Stimulated activated CD8-positive, alpha-beta memory T cell treated with anti-CD3 and anti-CD28 coated beads, Interleukin-15, amount 100 ng/mL, for 48 hours (primary cell): ENCODE measurements at regions not wholly inside any gene's neighbourhood (a gene's known extent, or its start where the extent isn't known, plus 50 kb on each side); places are given as distances from the start of the nearest gene placed in this dataset.
"Not testable (repeated sequence)": the region's sequence is repeated elsewhere in the genome, so short reads cannot be mapped to it uniquely, and the experiment has no call there.

Source experiments
- DNase-seq, 2 donors: peaks; one replicate each; pipeline ENCODE4 v3.0.0-alpha.2; 2020; ENCODE audit warnings: low read depth in 2 of 2

DNA sequence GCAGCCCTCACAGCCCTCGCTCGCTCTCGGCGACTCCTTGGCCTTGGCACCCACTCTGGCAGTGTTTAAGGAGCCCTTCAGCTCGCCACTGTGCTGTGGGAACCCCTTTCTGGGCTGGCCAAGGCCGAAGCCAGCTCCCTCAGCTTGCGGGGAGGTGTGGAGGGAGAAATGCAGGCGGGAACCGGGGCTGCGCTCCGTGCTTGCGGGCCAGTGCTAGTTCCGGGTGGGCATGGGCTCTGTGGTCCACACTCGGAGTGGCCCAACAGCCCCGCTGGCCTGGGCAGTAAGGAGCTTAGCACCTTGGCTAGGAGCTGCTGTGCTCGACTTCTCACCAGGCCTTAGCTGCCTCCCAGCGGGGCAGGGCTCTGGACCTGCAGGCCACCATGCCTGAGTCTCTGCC is 192.6 kb downstream of the COX18 start:
- DNase-seq: no peak

- no peak for DNase-seq
These were observed 194.0 kb downstream of the COX18 start for GRCh38 chr4:72875545-72875944.

GRCh38 chr4:72875138-72875537 is 194.4 kb downstream of the COX18 start:
- no peak for DNase-seq

DNA sequence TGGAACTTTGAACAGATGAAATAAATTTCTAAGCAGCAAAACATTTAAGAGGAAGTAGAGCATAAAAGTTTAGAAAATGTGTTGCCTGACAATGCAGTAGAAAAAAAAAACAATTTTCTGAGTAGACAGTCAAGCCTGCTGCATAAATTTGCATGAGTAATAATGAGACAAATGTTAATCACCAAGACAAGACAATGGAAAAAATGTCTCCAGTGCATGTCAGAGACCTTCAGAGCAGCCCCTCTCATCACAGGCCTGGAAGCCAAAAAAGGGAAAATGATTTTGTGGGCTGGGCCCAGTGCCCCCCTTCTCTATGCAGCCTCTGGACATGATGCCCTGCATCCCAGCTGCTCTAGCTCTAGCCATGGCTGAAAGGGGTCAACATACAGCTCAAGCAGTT is 204.6 kb downstream of the COX18 start:
- DNase-seq: no peak

GRCh38 chr4:72864277-72864676 is 205.2 kb downstream of the COX18 start:
- not testable (repeated sequence) for DNase-seq

DNA sequence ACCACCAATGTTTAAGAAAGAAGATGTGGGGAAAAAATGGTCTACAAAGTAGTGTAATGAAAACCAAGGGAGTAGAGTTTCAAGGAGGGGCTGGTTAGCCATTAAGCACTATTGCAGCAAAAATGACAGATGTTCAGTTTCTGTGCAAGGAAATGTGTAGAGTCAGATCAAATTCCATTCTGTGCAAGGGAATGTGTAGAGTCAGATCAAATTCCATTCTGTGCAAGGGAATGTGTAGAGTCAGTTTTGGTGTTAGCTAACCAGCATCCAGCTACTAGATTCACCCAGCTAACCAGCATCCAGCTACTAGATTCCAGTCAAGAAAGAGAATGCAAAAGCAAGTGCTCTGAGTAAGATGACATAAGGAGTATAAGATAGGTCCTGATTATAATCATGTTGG is 208.8 kb downstream of the COX18 start:
- no peak for DNase-seq

DNA sequence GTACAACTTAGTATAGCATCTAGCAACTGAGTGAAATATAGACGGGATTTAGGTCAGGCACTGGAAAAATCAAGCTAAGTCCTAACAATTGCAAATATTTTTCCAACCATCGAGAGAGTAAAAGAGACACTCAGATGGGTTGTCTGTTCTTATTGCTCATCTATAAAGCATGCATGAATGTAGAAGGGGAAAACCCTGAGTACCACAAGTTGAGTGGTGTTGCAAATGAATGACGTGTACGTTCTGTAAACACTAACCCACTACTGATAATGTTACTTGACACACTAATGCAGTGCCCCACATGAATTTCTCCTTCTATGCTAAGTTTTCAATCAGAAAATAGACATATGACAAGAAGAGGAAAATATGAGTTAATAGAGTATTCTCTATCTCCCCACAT is 211.2 kb downstream of the COX18 start:
- DNase-seq: no peak

- DNase-seq: no peak
These were observed 211.7 kb downstream of the COX18 start for GRCh38 chr4:72857787-72858186.

GRCh38 chr4:72857216-72857615 is 212.3 kb downstream of the COX18 start:
- no peak for DNase-seq

DNA sequence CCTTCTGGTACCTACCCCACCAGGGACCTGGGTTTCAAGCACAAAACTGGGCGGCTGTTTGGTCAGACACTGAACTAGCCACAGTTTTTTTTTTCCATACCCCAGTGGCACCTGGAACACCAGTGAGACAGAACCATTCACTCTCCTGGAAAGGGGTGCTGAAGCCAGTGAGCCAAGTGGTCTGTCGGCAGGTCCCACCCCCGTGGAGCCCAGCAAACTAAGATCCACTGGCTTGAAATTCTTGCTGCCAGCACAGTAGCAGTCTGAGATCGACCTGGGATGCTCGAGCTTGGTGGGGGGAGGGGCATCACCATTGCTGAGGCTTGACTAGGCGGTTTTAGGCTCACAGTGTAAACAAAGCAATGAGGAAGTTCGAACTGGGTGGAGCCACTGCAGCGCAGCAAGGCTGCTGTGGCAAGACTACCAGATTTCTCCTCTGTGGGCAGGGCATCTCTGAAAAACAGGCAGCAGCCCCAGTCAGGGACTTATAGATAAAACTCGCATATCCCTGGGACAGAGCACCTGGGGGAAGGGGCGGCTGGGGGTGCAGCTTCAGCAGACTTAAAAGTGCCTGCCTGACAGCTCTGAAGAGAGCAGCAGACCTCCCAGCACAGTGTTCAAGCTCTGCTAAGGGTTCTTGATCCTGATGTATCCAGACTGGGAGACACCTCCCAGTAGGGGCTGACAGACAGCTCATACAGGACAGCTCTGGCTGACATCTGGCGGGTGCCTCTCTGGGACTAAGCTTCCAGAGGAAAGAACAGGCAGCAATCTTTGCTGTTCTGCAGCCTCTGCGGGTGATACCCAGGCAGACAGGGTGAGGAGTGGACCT is 223.0 kb downstream of the COX18 start:
- DNase-seq: no peak

GRCh38 chr4:72843466-72843865 is 226.1 kb downstream of the COX18 start:
- no peak for DNase-seq

GRCh38 chr4:72842323-72842722 is 227.2 kb downstream of the COX18 start:
- DNase-seq: no peak

GRCh38 chr4:72840166-72840565 is 229.3 kb downstream of the COX18 start:
- not testable (repeated sequence) for DNase-seq

GRCh38 chr4:72828864-72829263 is 240.7 kb downstream of the COX18 start:
- no peak for DNase-seq

- no peak for DNase-seq
These were observed 241.5 kb downstream of the COX18 start for GRCh38 chr4:72827968-72828367.

GRCh38 chr4:72820107-72820506 is 249.4 kb downstream of the COX18 start:
- no peak for DNase-seq

- DNase-seq: no peak
These were observed 248.0 kb upstream of the ADAMTS3 start for GRCh38 chr4:72817012-72817411.

DNA sequence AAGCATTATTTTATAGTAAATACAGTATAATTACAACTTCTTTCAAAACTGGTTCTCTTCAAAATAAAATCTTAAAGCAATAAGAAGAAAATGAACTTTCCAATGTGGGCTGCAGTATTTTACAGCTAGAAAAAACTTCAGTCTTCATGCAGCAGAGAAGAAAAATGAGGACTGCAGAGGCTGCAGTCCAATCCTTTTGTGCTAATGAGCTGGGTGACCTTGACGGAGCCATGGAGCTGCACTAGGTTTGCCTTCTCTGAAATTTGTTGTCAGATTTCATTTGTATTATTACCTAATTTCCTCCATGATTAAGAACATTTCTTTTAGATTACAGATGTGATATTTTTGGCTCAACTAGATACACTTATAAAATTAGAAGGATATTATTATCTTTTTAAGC is 245.2 kb upstream of the ADAMTS3 start:
- DNase-seq: no peak

DNA sequence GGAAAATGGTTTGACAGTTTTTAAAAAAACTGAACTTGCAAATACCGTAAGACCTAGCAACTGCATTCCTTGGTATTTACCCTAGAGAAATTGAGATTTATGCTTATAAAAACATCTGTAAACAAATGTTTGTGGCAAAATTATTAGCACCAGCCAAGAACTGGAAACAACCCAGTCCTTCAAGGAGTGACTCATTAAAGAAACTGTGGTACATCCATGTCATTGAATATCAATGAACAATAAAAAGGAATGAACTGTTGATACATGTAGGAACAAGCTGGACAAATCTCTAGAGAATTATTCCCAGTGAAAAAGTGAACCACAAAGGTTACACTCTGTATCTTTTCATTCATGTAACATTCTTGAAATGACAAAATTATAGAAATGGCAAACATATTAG is 240.2 kb upstream of the ADAMTS3 start:
- DNase-seq: no peak

DNA sequence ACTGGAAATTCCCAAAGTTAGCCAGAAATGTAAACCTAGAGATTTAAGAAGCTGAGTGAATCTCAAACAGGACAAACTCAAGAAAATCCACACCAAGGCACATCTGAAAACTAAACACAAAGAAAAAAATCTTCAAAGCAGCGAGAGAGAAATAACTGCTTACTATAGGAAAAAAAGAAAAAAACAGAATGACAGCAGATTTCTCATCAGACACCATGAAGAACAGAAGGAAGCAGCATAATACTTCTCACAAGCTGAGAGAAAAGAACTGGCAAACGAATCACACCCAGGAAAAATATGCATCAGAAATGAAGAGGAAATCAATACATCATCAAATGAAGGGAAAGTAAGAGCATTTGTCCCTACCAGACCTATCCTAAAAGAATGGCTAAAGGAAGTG is 236.3 kb upstream of the ADAMTS3 start:
- no peak for DNase-seq

- DNase-seq: no peak
These were observed 228.5 kb upstream of the ADAMTS3 start for GRCh38 chr4:72797486-72797885.

DNA sequence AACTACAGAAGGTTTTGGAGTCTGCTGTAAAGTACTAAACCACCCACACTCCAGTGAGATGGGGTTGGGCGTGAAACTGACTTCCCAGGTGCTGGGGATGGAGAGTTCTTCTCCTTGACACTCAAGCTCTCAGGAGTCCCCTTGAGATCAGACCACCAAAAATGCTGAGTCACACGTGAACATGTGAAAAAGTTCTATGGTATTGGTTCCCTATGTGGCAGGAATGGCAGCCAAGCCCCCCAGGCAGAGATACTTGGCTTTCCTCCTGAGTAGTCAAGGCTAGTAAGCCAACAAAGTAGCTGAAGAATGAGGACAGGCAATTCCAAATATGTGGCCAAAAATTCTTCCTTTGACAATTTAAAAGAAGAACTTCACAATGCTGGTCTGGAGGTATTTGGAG is 222.0 kb upstream of the ADAMTS3 start:
- no peak for DNase-seq

DNA sequence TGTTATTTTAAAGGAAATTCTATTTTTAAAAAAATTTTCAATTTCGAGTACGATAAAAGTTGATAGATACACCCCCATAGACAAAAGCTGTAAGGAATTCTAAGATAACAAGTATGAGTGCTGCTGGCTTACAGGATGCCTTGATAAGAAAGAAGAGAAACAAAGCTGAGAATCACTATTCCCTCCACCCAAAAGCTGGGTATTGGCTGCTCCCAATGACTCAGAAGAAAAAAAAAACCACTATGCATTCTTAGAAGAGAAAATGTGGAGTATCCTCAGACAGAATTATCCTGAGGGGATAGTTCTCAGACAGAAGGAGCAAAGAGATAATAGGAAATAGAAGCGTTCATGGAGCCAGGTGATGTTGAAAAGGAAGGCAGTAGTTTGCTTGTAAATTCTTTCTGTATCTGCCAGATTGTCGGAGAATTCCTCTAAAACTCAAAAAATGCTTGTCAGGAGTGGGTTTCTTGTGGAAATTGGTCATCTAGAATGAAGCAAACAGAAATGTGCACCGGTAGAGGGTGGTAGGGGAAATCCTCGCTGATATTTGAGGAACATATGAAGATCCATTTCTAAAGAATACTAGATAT is 217.5 kb upstream of the ADAMTS3 start:
- no peak for DNase-seq

- no peak for DNase-seq
These were observed 210.2 kb upstream of the ADAMTS3 start for GRCh38 chr4:72779241-72779640.
